Activated gamma-delta T cell treated with anti-CD3 and anti-CD28 coated beads, Interleukin-2, amount 50 U/mL, for 16 hours (primary cell): ENCODE measurements at regions not wholly inside any gene's neighbourhood (a gene's known extent, or its start where the extent isn't known, plus 50 kb on each side); places are given as distances from the start of the nearest gene placed in this dataset.

Source experiments
- DNase-seq: peaks from one replicate; pipeline ENCODE4 v3.0.0-alpha.2; 2020; ENCODE audit warnings: low read depth

DNA sequence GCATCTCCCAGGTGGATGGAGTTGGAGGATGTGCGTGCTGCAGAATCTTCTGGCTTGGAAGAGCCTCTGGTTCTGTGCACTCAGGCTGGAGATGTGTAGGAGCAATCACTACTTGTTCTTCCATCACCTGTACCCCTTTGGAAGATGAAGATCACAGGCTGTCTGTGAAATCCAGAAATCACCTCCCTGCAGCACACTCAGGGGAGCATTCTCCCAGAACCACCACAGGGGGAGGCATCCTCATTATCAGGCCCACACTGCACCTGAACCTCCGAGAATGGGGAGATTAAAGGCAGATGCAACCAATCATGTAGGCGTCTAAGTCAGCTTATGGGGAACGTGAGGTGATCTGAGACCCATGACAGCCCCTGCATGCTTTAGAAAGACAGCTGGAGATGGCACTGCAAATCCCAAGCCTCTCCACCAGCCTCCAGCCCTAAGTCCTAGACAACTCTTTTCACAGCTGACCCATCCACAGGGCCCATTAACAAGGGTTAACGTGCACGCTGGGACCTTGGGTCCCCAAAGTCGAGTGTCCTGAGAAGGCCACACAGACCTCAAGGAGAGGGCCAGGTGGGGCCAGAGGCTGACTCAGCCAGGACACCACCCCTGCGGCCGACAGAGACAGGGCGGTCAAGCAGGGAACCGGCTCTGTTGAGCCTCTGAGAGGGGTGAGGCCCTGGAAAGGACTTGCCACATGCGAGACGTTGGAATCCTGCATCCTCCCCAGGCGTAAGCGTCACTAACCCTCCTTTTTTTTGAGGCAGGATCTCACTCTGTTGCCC lies 314.9 kb downstream of the EIPR1 start:
- no peak for DNase-seq

DNA sequence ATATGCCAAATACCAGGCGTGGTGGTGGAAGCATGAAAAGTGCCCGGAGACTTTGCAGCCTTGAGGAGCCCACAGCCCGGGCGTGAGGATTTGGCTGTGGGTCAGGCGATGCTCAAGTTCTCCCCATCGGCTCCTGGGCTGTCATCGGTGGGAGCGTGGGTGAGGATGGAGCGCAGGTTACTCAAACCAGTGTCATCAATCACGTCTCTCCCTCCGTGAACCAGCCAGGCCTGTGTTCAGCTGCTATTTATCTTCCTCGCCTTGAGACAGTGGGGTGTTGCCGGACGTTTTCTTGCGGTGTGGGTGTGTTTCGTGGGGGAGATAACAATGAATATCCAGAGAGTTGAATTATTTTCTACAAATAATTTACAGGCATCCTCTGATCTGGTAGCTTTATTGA lies 317.6 kb downstream of the EIPR1 start:
- no peak for DNase-seq

- no peak for DNase-seq
These were observed 318.3 kb downstream of the EIPR1 start for GRCh38 chr2:3059141-3059925.

- DNase-seq = no peak
These were observed 323.6 kb downstream of the EIPR1 start for GRCh38 chr2:3054066-3054465.

DNA sequence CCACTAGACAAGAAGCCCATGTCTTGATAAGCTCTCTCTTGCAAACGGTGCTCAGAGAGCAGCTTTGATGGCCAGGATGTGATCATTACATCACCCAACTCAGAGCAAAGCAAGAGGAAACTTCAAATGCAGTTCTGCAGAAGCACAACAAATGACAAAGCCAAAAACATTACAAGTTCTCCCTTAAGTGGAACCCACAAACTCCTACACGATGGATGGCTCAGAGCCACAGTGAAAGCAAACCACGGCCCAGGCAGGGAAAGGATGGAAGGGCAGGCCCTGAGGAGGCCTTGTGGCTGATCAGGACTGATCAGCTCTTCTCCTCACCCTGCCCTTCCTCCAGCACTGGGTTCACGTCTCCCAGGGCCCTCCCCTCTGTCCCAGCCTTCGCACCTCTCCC lies 326.4 kb downstream of the EIPR1 start:
- DNase-seq = no peak

- no peak for DNase-seq
These were observed 331.3 kb downstream of the EIPR1 start for GRCh38 chr2:3046170-3046865.

DNA sequence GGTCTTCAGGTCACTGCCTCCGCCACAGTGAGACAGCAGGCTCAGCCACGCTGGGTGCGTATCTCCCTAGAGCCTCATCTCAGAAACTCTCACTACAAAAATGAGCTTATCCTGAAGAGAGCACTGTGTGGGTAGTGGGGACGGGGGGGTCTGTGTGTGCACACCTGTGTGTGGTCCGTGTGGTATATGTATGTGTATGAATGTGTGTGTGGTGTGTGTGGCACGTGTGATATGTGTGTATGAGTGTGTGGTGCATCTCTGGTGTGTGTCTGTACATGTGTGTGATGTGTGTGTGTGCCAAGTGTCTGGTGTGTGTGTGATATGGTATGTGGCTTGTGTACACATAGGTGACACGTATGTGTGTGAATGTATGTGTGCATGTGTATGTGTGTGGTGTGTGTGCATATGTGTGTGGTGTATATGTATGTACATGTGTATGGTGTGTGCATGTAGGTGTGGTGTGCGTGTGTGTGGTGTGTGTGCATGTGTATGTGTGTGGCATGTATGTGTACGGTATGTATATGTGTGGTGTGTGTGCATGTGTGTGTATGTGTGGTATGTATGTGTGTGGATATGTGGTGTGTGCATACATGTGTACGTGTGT lies 332.2 kb downstream of the EIPR1 start:
- DNase-seq = no peak

GRCh38 chr2:3044587-3045317 lies 332.9 kb downstream of the EIPR1 start:
- DNase-seq = no peak

DNA sequence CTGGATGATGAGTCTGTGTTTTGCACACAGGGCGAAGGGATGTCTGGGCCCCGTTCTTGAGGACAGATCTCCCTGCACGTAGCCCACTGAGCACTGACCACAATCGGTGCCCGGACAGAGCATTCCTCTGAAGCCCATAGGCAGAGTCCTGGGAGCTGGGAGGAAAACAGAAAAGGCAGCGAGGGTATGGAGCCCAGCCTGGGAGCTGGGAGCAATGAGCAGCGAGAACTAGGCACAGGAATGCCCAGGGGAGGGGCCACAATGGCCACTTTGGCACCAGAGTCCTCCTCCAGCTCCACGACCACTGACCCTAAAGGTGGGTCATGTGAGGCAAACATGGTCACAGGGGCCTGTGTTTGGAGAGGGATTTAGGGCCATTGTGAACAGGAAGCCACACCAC lies 333.9 kb downstream of the EIPR1 start:
- no peak for DNase-seq

DNA sequence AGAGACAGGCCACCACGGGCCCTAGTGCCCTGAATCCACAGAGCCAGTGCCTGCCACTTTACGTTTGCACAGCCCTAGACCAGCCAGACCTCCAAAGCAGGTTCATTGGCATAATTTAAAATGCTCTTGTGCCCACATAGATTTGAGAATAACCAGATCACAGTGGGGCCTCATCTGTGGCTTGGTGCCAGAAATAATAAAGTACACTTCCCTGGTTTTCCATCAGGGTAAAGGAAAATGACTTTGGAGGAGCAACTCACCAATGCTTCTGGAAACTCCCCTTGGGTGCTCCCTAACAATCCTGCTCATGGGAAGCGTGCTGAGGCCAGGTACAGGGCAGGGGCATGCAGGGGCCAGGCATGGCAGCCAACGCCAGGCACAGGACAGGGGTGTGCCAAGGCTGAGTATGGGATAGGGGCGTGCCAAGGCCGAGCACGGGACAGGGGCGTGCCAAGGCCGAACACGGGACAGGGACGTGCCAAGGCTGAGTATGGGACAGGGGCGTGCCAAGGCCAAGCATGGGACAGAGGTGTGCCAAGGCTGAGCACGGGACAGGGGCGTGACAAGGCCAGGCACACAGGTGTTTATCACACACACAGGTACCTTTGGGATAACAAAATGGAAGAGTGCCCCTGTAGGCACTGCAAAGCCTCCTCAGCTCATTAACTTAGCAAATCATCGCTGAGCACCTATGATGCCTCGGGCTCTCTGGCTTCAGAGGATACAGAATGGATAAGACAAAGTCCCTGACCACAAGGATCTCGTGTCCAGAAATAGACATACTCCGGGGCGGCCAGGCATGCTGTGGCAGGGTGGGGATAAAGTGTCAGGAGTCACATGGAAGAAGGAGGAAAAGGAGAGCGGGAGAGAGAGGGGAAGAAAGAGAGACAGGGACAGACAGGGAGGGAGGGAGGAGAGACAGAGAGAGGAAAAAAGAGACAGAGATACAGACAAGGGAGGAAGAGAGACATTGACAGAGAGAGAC lies 334.7 kb downstream of the EIPR1 start:
- no peak for DNase-seq

DNA sequence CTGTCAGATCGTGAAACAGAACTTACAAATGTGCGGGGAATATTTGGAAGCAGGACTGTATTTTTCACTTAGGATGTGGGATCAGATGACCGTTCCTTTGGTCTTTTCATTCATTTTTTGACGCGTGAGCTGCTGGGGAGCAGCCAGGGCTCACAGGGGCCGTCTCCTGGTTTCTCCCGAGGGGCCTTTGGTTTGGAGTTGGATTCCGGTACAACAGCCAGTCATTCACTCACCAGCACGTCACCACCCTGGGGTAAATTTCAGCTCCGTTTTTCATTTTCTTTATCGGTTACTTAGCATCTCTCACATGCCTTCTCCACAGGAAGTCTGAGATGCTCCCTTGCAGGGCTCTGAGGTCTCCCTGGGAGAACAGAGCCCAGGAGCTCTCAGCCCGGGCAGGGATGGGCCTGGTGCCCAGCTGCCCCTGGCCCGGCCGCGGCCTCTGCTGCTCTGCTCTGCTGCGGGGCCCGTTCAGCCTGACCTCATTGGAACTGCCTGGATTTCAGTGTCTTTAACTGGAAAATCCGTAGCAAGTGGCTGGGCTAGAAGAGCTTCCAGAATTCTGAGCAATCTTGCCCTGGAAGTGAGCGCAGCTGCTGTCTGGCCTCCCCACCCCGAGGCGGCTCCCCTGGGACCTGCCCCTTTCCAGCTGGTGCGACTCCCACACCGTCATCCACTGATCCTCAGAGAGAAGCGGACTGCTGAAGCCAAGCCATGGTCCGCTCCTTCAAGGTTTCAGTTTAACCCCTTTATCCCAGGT lies 335.6 kb downstream of the EIPR1 start:
- no peak for DNase-seq

GRCh38 chr2:3041246-3041645 lies 336.4 kb downstream of the EIPR1 start:
- no peak for DNase-seq

GRCh38 chr2:3040496-3041140 lies 337.0 kb downstream of the EIPR1 start:
- no peak for DNase-seq

GRCh38 chr2:3040066-3040428 lies 337.6 kb downstream of the EIPR1 start:
- DNase-seq = no peak

GRCh38 chr2:3039188-3040065 lies 338.2 kb downstream of the EIPR1 start:
- DNase-seq = no peak

DNA sequence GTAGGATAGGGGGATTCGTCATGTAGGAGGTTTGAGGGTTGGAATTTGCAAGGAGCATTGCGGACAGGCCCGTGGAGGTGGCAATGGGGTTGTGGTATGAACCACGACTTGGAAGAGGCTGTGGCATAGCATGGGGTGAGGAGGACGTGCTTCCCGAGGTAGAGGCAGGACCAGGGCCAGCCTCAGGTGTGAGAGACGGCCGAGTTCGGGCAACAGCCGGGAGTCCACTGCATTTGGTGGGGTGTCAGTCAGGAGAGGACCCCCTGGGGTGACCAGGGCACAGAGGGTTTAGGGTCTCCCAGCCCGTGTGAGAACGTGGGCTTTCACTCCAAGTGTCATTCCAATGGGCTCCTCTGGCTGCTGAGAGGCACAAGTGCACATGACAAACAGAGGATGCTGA lies 339.0 kb downstream of the EIPR1 start:
- no peak for DNase-seq

- DNase-seq = no peak
These were observed 340.1 kb downstream of the EIPR1 start for GRCh38 chr2:3037196-3038194.
